Right lobe of liver (tissue), 6 donors: ENCODE measurements at regions not wholly inside any gene's neighbourhood (a gene's known extent, or its start where the extent isn't known, plus 50 kb on each side); places are given as distances from the start of the nearest gene placed in this dataset.

ENCODE experiments used
- ATAC-seq, 4 donors: fragments of 200-7000 bp; cut with Tn5 transposase; one replicate each; pipeline ENCODE4 v1.9.1; 2020; ENCODE audit warnings: mild to moderate bottlenecking in 4 of 4, moderate library complexity in 4 of 4
- DNase-seq, 3 donors: peaks; one replicate each; pipeline ENCODE4 v3.0.0-alpha.2; 2020
- H3K27ac ChIP-seq, 3 donors: fragments of 200-600 bp; one replicate each; pipeline ENCODE4 v1.8.0; 2022
- H3K27me3 ChIP-seq, 2 donors: fragments of 200-600 bp; one replicate each; pipeline ENCODE4 v1.8.0; 2022
- H3K36me3 ChIP-seq, 4 donors: fragments of 200-600 bp; sonication (generic) in 1 of 4; one replicate each; pipeline versions ENCODE4 v1.5.1 to v1.8.0; 2017 to 2022; ENCODE audit warnings: control low read depth in 1 of 4
- H3K4me1 ChIP-seq, 4 donors: fragments of 200-600 bp; sonication (generic) in 1 of 4; one replicate each; pipeline versions ENCODE4 v1.5.1 to v1.8.0; 2017 to 2022; ENCODE audit warnings: control low read depth in 1 of 4
- H3K4me3 ChIP-seq, 3 donors: fragments of 200-600 bp; one replicate each; pipeline ENCODE4 v1.8.0; 2022
- H3K9me3 ChIP-seq, 4 donors: fragments of 200-600 bp; sonication (generic) in 1 of 4; one replicate each; pipeline versions ENCODE4 v1.5.1 to v1.8.0; 2017 to 2022; ENCODE audit warnings: control low read depth in 1 of 4
- CTCF ChIP-seq, 4 donors: fragments of 200-600 bp in 3 of 4; fragments of 450-650 bp in 1 of 4; IDR thresholded peaks; one replicate each; pipeline versions ENCODE4 v1.5.1 to v1.8.0; 2016 to 2022; ENCODE audit warnings: antibody characterized with exemption in 4 of 4, mild to moderate bottlenecking in 2 of 4
- POLR2A ChIP-seq: fragments of 450-650 bp; IDR thresholded peaks from one replicate; pipeline ENCODE4 v1.6.1; 2017; ENCODE audit warnings: antibody characterized with exemption, mild to moderate bottlenecking
- WGBS: methylation state at CpG from one replicate; pipeline ENCODE4 v1.1.6; 2018; ENCODE audit warnings: low coverage, low lambda C conversion rate; ENCODE audit not compliant: insufficient coverage; ENCODE audit errors: missing lambda C conversion rate; 5-methylcytosine and 5-hydroxymethylcytosine counted together
- intact Hi-C, 2 donors: fragments of 100-400 bp; cut with DNase I; formaldehyde crosslinking; loops; one replicate each; pipeline versions ENCODE4 v1.11.2 to v1.14.1; 2022
- donor health status: DM: no; HTN: yes; CAD: no.
- donor health status: DM: no; HTN: no; CAD: no.
- donor health status: DM: no; HTN: no; CAD: no.
- donor health status: DM: no; HTN: yes; CAD: no.
- donor health status: DM: no; HTN: yes; CAD: no.

DNA sequence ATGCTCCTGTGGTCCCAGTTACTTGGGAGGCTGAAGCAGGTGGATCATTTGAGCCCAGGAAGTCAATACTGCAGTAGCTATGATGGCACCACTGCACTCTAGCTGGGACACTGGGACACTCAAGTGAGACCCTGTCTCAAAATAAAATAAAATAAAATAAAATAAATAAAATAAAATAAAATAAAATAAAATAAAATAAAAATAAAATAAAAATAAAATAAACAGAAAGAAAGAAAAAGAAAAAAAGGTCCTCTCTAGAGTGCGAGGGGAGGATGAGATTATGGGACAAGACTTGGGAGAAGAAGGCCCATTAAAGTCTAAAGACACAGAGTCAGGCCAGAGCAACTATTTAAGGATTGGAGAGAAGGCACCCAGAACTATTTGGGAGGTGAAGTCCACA, 172.5 kb downstream of the IER5 start:
- Histone ChIP-seq H3K27ac (no peak overlapping the region), H3K4me3 (no peak overlapping the region), H3K4me1 (no peaks in the 10 kb centered on the region), H3K36me3 (no peaks in the 10 kb centered on the region), H3K27me3 (no peaks in the 10 kb centered on the region), H3K9me3 (no peaks in the 10 kb centered on the region)
- intact Hi-C loops: no loop called here
- WGBS: 46% methylated on average over 1 of the region's 1 CpG
- ATAC-seq (no peak), DNase-seq (no peak)
- TF ChIP-seq POLR2A (no peak), CTCF (IDR thresholded peaks at IDR 0.05) (no peak)

GRCh38 chr1:181262069-181262468, 173.6 kb downstream of the IER5 start:
- 0% methylated on average over 1 of the region's 1 CpG for WGBS
- Histone ChIP-seq H3K36me3 (no peaks in the 10 kb centered on the region), H3K4me3 (no peak overlapping the region), H3K27ac (no peak overlapping the region), H3K27me3 (no peaks in the 10 kb centered on the region), H3K4me1 (no peaks in the 10 kb centered on the region), H3K9me3 (no peaks in the 10 kb centered on the region)
- DNase-seq (no peak), ATAC-seq (no peak)
- TF ChIP-seq POLR2A (no peak), CTCF (IDR thresholded peaks at IDR 0.05) (no peak)
- intact Hi-C loops: no loop called here

GRCh38 chr1:181263444-181263843, 174.9 kb downstream of the IER5 start:
- TF ChIP-seq POLR2A (no peak), CTCF (IDR thresholded peaks at IDR 0.05) (no peak)
- DNase-seq (no peak), ATAC-seq (no peak)
- intact Hi-C loops: no loop called here
- Histone ChIP-seq H3K36me3 (no peaks in the 10 kb centered on the region), H3K4me3 (no peak overlapping the region), H3K9me3 (no peaks in the 10 kb centered on the region), H3K4me1 (no peaks in the 10 kb centered on the region), H3K27me3 (no peaks in the 10 kb centered on the region), H3K27ac (no peak overlapping the region)
- WGBS: no CpG with 5 or more reads among the region's 2 CpGs

- no peak overlapping the region for H3K4me3 ChIP-seq
- H3K27me3 ChIP-seq: no peaks in the 10 kb centered on the region
- H3K9me3 ChIP-seq: no peaks in the 10 kb centered on the region
- 50% methylated on average over 3 of the region's 3 CpGs for WGBS
- no peaks in the 10 kb centered on the region for H3K36me3 ChIP-seq
- DNase-seq (no peak), ATAC-seq (no peak)
- intact Hi-C loops: no loop called here
- H3K4me1 ChIP-seq: no peaks in the 10 kb centered on the region
- no peak overlapping the region for H3K27ac ChIP-seq
- TF ChIP-seq CTCF (IDR thresholded peaks at IDR 0.05) (no peak), POLR2A (no peak)
These were observed 176.3 kb downstream of the IER5 start for GRCh38 chr1:181264821-181265220.

- ATAC-seq: no peak
- H3K27me3 ChIP-seq: no peaks in the 10 kb centered on the region
- no peak overlapping the region for H3K27ac ChIP-seq
- H3K36me3 ChIP-seq: no peaks in the 10 kb centered on the region
- H3K4me3 ChIP-seq: no peak overlapping the region
- TF ChIP-seq CTCF (IDR thresholded peaks at IDR 0.05): no peak
- TF ChIP-seq POLR2A: no peak
- no peaks in the 10 kb centered on the region for H3K4me1 ChIP-seq
- H3K9me3 ChIP-seq: peaks cover 0 to 7% (median 0%) of the 10 kb centered on the region in 4 donors
- DNase-seq: no peak
- intact Hi-C loops: no loop called here
These were observed 196.5 kb downstream of the IER5 start for GRCh38 chr1:181284978-181285377.
